Fibroblast of lung (primary cell): ENCODE measurements at regions not wholly inside any gene's neighbourhood (a gene's known extent, or its start where the extent isn't known, plus 50 kb on each side); places are given as distances from the start of the nearest gene placed in this dataset.
A peak's percentile ranks its signal among the peaks of the same experiment; 100 is the strongest.

Source experiments
- DNase-seq, 2 donors: peaks; one replicate each; pipeline versions ENCODE4 v3.0.0 to v3.0.0-alpha.2; 2010; ENCODE audit warnings: low read depth in 2 of 2
- H2AFZ ChIP-seq: 2 replicates; pipeline ENCODE4 v1.5.1; 2012; ENCODE audit warnings: low read length, control low read depth, inconsistent platforms
- H3K27ac ChIP-seq: 2 replicates; pipeline ENCODE4 v1.5.1; 2011; ENCODE audit warnings: low read length, control low read depth; ENCODE audit not compliant: insufficient read depth
- H3K27me3 ChIP-seq: 2 replicates; pipeline ENCODE4 v1.5.1; 2011; ENCODE audit warnings: mild to moderate bottlenecking, low read length; ENCODE audit not compliant: control insufficient read depth, insufficient read depth
- H3K36me3 ChIP-seq: 2 replicates; pipeline ENCODE4 v1.5.1; 2011; ENCODE audit warnings: low read length; ENCODE audit not compliant: control insufficient read depth, insufficient read depth
- H3K4me1 ChIP-seq: 2 replicates; pipeline ENCODE4 v1.5.1; 2011; ENCODE audit warnings: low read length; ENCODE audit not compliant: control insufficient read depth, insufficient read depth; ENCODE audit errors: extremely low read depth
- H3K4me2 ChIP-seq: 2 replicates; pipeline ENCODE4 v1.5.1; 2011; ENCODE audit warnings: low read length, control low read depth; ENCODE audit not compliant: insufficient read depth; ENCODE audit errors: extremely low read depth
- H3K4me3 ChIP-seq, 4 experiments: fragments of 200-600 bp in 1 of 4; sonication (generic) in 1 of 4; replicated peaks in 1 of 4; 2 replicates each; pipeline ENCODE4 v1.5.1; 2011 to 2016; ENCODE audit warnings: low read length in 4 of 4, low read depth in 3 of 4, mild to moderate bottlenecking in 3 of 4, control low read depth in 2 of 4, inconsistent platforms in 1 of 4, mixed read lengths in 1 of 4; ENCODE audit not compliant: insufficient read depth in 1 of 4; ENCODE audit errors: control extremely low read depth in 1 of 4
- H3K79me2 ChIP-seq: 2 replicates; pipeline ENCODE4 v1.5.1; 2012; ENCODE audit warnings: mild to moderate bottlenecking, low read length, inconsistent platforms; ENCODE audit not compliant: control insufficient read depth, insufficient read depth
- H3K9ac ChIP-seq: 2 replicates; pipeline ENCODE4 v1.5.1; 2011; ENCODE audit warnings: mild to moderate bottlenecking, low read length, control low read depth; ENCODE audit not compliant: insufficient read depth
- H3K9me3 ChIP-seq: 2 replicates; pipeline ENCODE4 v1.5.1; 2012; ENCODE audit warnings: low read depth, low read length; ENCODE audit not compliant: control insufficient read depth, insufficient read depth
- H4K20me1 ChIP-seq: 2 replicates; pipeline ENCODE4 v1.5.1; 2011; ENCODE audit warnings: low read length; ENCODE audit not compliant: control insufficient read depth, insufficient read depth; ENCODE audit errors: extremely low read depth
- CTCF ChIP-seq, 2 donors: IDR thresholded peaks in 1 of 2; conservative IDR thresholded peaks in 1 of 2; 1 replicate in 1 of 2; 2 replicates in 1 of 2; pipeline ENCODE4 v1.5.1; 2011 to 2012; ENCODE audit warnings: low read length in 2 of 2, control low read depth in 1 of 2, inconsistent platforms in 1 of 2, low read depth in 1 of 2, mild to moderate bottlenecking in 1 of 2
- EZH2 ChIP-seq: IDR thresholded peaks from 2 replicates; pipeline ENCODE4 v1.5.1; 2012; ENCODE audit warnings: low read length, control low read depth, mild to moderate bottlenecking; ENCODE audit errors: missing control alignments

- Histone ChIP-seq H3K27me3 (peaks cover 2% of the 10 kb centered on the region), H3K27ac (no peak overlapping the region), H3K9ac (no peak overlapping the region), H4K20me1 (no peaks in the 10 kb centered on the region), H2AFZ (no peak overlapping the region), H3K36me3 (no peaks in the 10 kb centered on the region), H3K4me3 (no peak overlapping the region), H3K4me2 (no peak overlapping the region), H3K9me3 (no peaks in the 10 kb centered on the region), H3K4me1 (no peaks in the 10 kb centered on the region), H3K79me2 (no peaks in the 10 kb centered on the region)
- DNase-seq: no peak
- TF ChIP-seq CTCF (conservative IDR thresholded peaks at IDR 0.05 in 1 of 2, IDR thresholded peaks at IDR 0.05 in 1 of 2; ENCODE audit: low read depth in 1 of 2, low read length in 2 of 2) (no peak), EZH2 (no peak)
These were observed 54.4 kb downstream of the PRR18 start for GRCh38 chr6:166253778-166254204.

- H2AFZ ChIP-seq: no peak overlapping the region
- H3K27ac ChIP-seq: no peak overlapping the region
- H3K4me3 ChIP-seq: peak overlapping the region in 1 of 4 experiments; percentile 14
- no peaks in the 10 kb centered on the region for H3K9me3 ChIP-seq
- no peaks in the 10 kb centered on the region for H4K20me1 ChIP-seq
- no peaks in the 10 kb centered on the region for H3K36me3 ChIP-seq
- DNase-seq: no peak
- TF ChIP-seq CTCF (conservative IDR thresholded peaks at IDR 0.05 in 1 of 2, IDR thresholded peaks at IDR 0.05 in 1 of 2; ENCODE audit: low read depth in 1 of 2, low read length in 2 of 2): no peak
- no peak for TF ChIP-seq EZH2
- H3K4me2 ChIP-seq: no peak overlapping the region
- no peak overlapping the region for H3K9ac ChIP-seq
- no peaks in the 10 kb centered on the region for H3K4me1 ChIP-seq
- no peaks in the 10 kb centered on the region for H3K79me2 ChIP-seq
- H3K27me3 ChIP-seq: peaks cover 2% of the 10 kb centered on the region
These were observed 54.9 kb downstream of the PRR18 start for GRCh38 chr6:166253281-166253681.

- Histone ChIP-seq H3K27me3 (peaks cover 2% of the 10 kb centered on the region), H3K27ac (no peak overlapping the region), H3K4me2 (no peak overlapping the region), H3K4me1 (no peaks in the 10 kb centered on the region), H3K36me3 (no peaks in the 10 kb centered on the region), H4K20me1 (no peaks in the 10 kb centered on the region), H3K79me2 (no peaks in the 10 kb centered on the region), H2AFZ (no peak overlapping the region), H3K9me3 (no peaks in the 10 kb centered on the region), H3K9ac (no peak overlapping the region), H3K4me3 (no peak overlapping the region)
- no peak for DNase-seq
- no peak for TF ChIP-seq CTCF (conservative IDR thresholded peaks at IDR 0.05 in 1 of 2, IDR thresholded peaks at IDR 0.05 in 1 of 2; ENCODE audit: low read depth in 1 of 2, low read length in 2 of 2)
- no peak for TF ChIP-seq EZH2
These were observed 55.6 kb downstream of the PRR18 start for GRCh38 chr6:166252601-166253000.
